ENCODE measurements at regions not wholly inside any gene's neighbourhood (a gene's known extent, or its start where the extent isn't known, plus 50 kb on each side); places are given as distances from the start of the nearest gene placed in this dataset.
A peak's percentile ranks its signal among the peaks of the same experiment; 100 is the strongest.

- ATAC-seq (no peak), DNase-seq (ENCODE audit: low read depth, low spot score) (no peak)
- POLR2A ChIA-PET: no interaction called here
- Histone ChIP-seq H3K4me3 (ENCODE audit: low read depth in 2 of 2, low read length in 2 of 2) (no peak overlapping the region), H3K4me1 (ENCODE audit: control insufficient read depth, insufficient read depth, low read length) (peaks cover 19% of the 10 kb centered on the region), H3K9me3 (ENCODE audit: control insufficient read depth, insufficient read depth, low read depth, low read length) (peaks cover 5% of the 10 kb centered on the region; the same call in 1 of the 2 replicates), H3K27me3 (ENCODE audit: control insufficient read depth, insufficient read depth, low read length) (no peaks in the 10 kb centered on the region), H3K36me3 (ENCODE audit: control insufficient read depth, insufficient read depth, low read length) (no peaks in the 10 kb centered on the region), H3K27ac (ENCODE audit: low read length) (peak overlapping the region; percentile 75; the same call in 1 of the 2 replicates)
- CTCF ChIA-PET: no interaction called here
- BruUV-seq (replicated peaks): no TSS peak
- intact Hi-C loops (cut with micrococcal nuclease; ENCODE audit: unreplicated experiment): no loop called here
- TF ChIP-seq TCF7L2 (IDR thresholded peaks at IDR 0.05; ENCODE audit: low read depth, low read length) (no peak), REST (IDR thresholded peaks at IDR 0.05; ENCODE audit: insufficient read depth in 1 of 2, low read depth in 2 of 2, low read length in 1 of 2) (no peak), SIN3A (IDR thresholded peaks at IDR 0.05; ENCODE audit: borderline replicate concordance, insufficient read depth, low read depth, low read length) (no peak), POLR2AphosphoS5 (IDR thresholded peaks at IDR 0.05; ENCODE audit: low read depth, low read length) (no peak)
- TF ChIP-seq, protein P1, sequence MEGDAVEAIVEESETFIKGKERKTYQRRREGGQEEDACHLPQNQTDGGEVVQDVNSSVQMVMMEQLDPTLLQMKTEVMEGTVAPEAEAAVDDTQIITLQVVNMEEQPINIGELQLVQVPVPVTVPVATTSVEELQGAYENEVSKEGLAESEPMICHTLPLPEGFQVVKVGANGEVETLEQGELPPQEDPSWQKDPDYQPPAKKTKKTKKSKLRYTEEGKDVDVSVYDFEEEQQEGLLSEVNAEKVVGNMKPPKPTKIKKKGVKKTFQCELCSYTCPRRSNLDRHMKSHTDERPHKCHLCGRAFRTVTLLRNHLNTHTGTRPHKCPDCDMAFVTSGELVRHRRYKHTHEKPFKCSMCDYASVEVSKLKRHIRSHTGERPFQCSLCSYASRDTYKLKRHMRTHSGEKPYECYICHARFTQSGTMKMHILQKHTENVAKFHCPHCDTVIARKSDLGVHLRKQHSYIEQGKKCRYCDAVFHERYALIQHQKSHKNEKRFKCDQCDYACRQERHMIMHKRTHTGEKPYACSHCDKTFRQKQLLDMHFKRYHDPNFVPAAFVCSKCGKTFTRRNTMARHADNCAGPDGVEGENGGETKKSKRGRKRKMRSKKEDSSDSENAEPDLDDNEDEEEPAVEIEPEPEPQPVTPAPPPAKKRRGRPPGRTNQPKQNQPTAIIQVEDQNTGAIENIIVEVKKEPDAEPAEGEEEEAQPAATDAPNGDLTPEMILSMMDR (IDR thresholded peaks at IDR 0.05): no peak
- in situ Hi-C loops (cut with HindIII; ENCODE audit: low pct_unique_long_range_greater_than_20kb, low sequenced_read_pairs): no loop called here
These were observed 83.2 kb upstream of the DIO3 start for GRCh38 chr14:101478096-101478495.

DNA sequence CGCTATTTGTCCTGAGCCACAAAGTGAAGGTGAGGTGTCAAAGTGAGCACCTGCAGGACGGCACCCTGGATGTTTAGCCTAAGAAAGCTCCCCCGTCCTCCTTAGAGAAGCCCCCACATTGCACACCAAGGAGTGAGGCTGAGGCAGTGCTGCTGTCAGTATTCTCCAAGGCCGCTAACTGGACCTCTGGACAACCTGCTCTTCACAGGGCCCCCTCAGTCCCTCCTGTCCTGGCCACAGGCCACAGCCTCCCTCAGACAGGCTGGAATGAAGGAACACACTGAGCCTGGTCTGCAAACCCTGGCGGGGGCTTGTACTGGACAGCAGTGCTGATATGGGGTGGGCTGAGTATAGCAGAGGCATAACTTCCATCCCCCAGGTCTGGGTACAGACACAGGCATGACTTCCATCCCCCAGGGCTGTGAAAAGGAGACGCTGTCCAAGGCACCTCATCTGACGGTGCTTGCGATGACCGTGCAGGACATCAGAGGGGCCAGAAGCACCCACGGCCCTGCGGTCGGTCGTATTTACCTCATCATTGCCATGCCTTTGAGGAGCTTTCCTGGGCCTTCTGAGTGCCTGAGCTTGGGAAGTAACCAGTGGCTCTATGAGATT, 82.4 kb upstream of the DIO3 start:
- H3K4me1 ChIP-seq (ENCODE audit: control insufficient read depth, insufficient read depth, low read length): peaks cover 19% of the 10 kb centered on the region
- no peaks in the 10 kb centered on the region for H3K36me3 ChIP-seq (ENCODE audit: control insufficient read depth, insufficient read depth, low read length)
- ATAC-seq (no peak), DNase-seq (ENCODE audit: low read depth, low spot score) (no peak)
- no peaks in the 10 kb centered on the region for H3K27me3 ChIP-seq (ENCODE audit: control insufficient read depth, insufficient read depth, low read length)
- POLR2A ChIA-PET: no interaction called here
- intact Hi-C loops (cut with micrococcal nuclease; ENCODE audit: unreplicated experiment) (no loop called here), in situ Hi-C loops (cut with HindIII; ENCODE audit: low pct_unique_long_range_greater_than_20kb, low sequenced_read_pairs) (no loop called here)
- no peak overlapping the region for H3K4me3 ChIP-seq (ENCODE audit: low read depth in 2 of 2, low read length in 2 of 2)
- BruUV-seq (replicated peaks): no TSS peak
- peak overlapping the region; percentile 26; the same call in 1 of the 2 replicates for H3K27ac ChIP-seq (ENCODE audit: low read length)
- H3K9me3 ChIP-seq (ENCODE audit: control insufficient read depth, insufficient read depth, low read depth, low read length): peaks cover 5% of the 10 kb centered on the region; the same call in 1 of the 2 replicates
- no peak for TF ChIP-seq TCF7L2 (IDR thresholded peaks at IDR 0.05; ENCODE audit: low read depth, low read length)
- CTCF ChIA-PET: no interaction called here

DNA sequence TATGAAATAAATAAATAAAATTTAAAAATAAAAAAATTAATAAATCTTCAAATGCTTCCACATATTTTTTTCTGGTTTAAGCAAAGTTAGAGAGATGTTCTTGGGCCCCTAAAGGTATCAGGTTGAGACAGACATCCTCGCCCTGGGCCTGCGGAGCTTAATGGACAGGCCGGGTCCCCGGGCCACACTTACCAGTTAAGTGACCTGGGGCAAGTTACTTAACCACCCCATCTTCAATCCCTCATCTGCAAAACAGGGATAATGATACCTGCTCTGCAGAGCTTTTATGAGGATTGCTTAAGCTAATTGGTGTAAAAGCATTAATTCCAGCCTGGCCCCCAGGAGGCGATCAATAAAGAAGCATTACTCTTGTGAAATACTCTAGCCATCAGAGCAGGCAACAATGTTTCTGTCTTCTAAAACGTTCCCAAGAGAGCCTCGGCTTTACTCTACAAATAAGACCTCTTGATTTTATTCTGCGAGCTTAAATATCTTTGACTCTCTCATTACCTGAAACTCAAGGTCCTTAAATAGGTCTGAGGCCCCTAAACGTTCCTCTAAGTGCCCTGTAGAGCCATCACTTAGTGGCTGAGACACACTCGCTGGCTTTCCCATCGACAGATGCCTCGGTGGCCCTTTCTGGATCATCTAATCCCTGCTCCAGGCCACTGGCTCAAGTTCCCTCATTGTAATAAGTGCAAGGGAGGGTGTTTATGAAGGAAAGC, 81.1 kb upstream of the DIO3 start:
- intact Hi-C loops (cut with micrococcal nuclease; ENCODE audit: unreplicated experiment): loop anchor here (10.0 kb wide), 1 partner anchor 75 kb away; no protein-coding TSS in a partner anchor
- no TSS peak for BruUV-seq (replicated peaks)
- no peaks in the 10 kb centered on the region for H3K27me3 ChIP-seq (ENCODE audit: control insufficient read depth, insufficient read depth, low read length)
- in situ Hi-C loops (cut with HindIII; ENCODE audit: low pct_unique_long_range_greater_than_20kb, low sequenced_read_pairs): no loop called here
- TF ChIP-seq REST (IDR thresholded peaks at IDR 0.05; ENCODE audit: insufficient read depth in 1 of 2, low read depth in 2 of 2, low read length in 1 of 2) (no peak), TCF7L2 (IDR thresholded peaks at IDR 0.05; ENCODE audit: low read depth, low read length) (no peak), POLR2AphosphoS5 (IDR thresholded peaks at IDR 0.05; ENCODE audit: low read depth, low read length) (no peak), SIN3A (IDR thresholded peaks at IDR 0.05; ENCODE audit: borderline replicate concordance, insufficient read depth, low read depth, low read length) (no peak)
- TF ChIP-seq, protein P1 (IDR thresholded peaks at IDR 0.05): no peak
- H3K27ac ChIP-seq (ENCODE audit: low read length): peak overlapping the region; percentile 84
- CTCF ChIA-PET: no interaction called here
- no peaks in the 10 kb centered on the region for H3K36me3 ChIP-seq (ENCODE audit: control insufficient read depth, insufficient read depth, low read length)
- DNase-seq (ENCODE audit: low read depth, low spot score) (no peak), ATAC-seq (no peak)
- peaks cover 19% of the 10 kb centered on the region for H3K4me1 ChIP-seq (ENCODE audit: control insufficient read depth, insufficient read depth, low read length)
- peak overlapping the region in 1 of 2 experiments; percentile 26; a peak in 2 of 4 replicates for H3K4me3 ChIP-seq (ENCODE audit: low read depth in 2 of 2, low read length in 2 of 2)
- POLR2A ChIA-PET: interaction anchor here (0.6 kb wide), 1 partner anchor 63 kb away, joined by 9 read pairs; no protein-coding TSS in a partner anchor
- peaks cover 8% of the 10 kb centered on the region; the same call in 1 of the 2 replicates for H3K9me3 ChIP-seq (ENCODE audit: control insufficient read depth, insufficient read depth, low read depth, low read length)

All from Panc1 (cell line).